ENCODE measurements at regions not wholly inside any gene's neighbourhood (a gene's known extent, or its start where the extent isn't known, plus 50 kb on each side); places are given as distances from the start of the nearest gene placed in this dataset.
"Not testable (repeated sequence)": the region's sequence is repeated elsewhere in the genome, so short reads cannot be mapped to it uniquely, and the experiment has no call there.

DNA sequence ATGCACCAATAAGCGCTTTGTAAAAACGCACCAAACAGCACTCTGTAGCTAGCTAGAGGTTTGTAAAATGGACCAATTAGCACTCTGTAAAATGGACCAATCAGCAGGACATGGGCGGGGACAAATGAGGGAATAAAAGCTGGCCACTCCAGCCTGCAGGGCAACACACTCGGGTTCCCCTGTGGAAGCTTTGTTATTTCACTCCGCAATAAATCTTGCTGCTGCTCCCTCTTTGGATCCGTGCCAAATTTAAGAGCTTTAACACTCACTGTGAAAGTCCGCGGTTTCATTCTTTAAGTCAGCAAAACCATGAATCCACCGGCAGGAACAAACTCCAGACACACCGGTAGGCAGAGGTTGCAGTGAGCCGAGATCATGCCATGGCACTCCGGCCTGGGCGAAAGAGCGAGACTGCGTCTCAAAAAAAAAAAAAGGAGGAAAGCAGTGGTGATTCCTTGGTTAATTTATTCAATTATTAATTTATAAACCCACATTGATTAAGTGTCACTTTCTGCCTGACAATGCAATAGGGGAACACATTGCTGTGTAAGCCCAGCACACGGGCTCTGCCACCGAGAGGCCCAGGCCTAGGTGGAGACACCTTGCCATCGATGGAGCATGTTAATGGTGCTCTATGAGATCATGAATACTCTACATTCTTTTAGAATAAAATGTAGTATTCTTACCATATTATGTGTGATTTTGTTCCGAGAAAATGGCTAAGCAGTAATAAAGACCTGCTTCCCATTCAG lies 687.6 kb upstream of the HS6ST1 start:
- no peak for DNase-seq

GRCh38 chr2:129006901-129007300 lies 688.2 kb upstream of the HS6ST1 start:
- DNase-seq = no peak

DNA sequence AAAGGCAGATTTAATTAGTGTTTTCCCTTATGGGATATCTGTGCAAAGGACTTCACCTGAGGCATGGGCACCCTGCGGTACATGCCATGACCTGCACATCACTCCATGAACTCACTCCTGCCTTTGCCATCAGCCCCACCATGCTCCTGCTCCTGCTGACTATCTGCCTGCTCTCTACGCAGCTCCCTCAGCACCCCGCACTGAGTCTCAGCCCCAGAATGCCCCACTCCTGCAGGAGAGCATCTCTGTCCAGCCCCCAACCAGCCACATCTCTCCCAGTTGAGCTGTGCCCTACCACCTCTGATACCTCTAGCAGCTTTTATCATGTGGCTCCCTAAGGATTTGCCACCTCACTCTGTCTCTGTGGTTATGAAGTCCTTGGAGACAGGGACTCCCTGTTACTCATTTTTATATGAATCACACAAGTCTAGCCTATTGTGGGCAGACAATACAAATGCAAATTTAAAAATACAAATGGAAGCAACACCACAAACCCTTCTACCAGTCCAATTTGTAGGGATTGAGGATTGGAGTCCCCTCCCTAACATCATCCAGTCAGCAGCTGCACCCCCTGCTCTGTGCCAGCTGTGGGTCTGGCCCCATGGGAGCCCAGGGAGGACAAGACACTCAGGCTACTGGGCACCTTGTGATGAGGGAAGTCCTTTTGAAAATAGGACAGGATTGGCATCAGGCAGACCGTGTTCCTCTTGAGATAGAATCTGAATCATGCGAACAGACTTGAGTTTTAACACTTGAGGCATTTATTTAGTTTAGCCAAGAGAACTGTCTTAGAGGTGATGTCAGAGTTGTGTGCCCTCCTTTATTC lies 689.6 kb upstream of the HS6ST1 start:
- DNase-seq = no peak

DNA sequence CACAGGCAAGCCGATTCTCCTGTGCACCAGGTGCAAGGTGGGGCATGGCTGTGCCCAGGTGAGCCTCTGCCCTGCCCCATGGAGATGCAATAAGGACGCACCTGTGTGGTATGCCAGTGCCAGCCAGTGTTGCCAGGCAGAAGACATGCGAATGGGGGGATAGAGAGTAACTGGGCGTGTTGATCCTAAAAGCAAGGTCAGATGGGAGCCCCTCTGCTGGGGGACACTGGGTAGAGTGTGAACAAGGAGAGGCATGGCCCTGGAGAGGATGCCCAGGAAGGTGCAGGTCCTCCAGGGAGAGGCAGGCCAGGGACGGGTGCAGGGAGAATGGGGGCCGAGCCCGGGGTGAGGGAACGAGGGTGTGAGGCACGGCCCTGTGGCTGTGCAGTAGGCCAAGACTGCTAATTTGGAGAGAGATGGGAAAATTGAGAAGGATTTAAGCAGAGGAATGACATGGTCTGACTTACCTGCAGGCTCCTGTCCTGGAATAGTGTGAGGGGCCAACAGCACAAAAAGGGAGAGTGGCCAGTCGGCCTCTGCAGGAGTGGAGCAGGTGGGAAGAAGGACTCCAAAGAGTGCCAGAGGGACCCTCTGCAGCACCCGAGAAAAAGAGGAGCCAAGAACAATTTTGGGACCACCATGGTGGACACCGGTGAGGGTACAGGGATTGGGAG lies 690.4 kb upstream of the HS6ST1 start:
- no peak for DNase-seq

DNA sequence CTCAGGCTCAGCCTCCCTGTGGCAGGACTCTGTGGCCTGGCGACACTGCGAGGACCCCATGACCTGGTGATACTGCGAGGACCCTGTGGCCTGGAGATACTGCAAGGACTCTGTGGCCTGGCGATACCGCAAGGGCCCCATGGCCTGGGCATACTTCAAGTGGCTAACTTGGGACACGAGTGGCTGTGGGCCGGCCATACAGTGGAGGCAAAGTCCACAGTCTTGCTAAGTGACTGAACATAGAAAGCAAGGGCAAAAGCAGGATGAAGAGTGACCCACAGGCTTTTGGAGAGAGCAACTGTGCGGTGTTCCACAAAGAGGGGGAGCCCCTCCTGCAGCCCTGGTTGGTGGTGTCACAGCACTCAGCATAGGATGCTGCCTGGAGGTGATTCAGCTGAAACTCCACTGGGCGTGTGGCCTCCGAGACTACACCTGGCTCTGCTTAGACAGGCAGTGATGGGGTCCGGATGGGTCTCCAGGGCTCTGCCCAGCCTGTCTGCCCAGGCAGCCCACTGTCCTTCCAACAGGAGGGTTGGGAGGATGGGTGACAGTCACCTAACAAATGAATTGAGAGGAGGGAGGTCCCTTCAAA lies 691.0 kb upstream of the HS6ST1 start:
- no peak for DNase-seq

DNA sequence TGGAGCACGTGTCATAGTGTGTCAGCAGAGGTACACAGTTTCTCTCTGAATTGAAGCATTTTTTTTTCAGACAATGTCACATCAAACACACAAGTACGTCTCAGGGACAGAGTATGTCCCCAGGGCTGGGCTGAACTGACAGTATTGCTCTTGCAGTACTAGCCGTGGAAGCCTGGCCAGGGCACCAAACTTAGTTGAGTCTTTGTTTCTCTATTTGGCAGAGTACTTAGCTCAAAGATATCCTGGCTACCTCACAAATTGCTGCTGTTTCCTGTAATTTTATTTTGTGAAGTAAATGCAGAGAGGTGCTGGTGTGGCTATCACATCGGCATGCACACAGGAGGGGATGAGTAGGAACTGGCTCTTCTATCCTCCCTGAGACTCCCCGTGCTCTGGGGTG lies 691.6 kb upstream of the HS6ST1 start:
- no peak for DNase-seq

DNA sequence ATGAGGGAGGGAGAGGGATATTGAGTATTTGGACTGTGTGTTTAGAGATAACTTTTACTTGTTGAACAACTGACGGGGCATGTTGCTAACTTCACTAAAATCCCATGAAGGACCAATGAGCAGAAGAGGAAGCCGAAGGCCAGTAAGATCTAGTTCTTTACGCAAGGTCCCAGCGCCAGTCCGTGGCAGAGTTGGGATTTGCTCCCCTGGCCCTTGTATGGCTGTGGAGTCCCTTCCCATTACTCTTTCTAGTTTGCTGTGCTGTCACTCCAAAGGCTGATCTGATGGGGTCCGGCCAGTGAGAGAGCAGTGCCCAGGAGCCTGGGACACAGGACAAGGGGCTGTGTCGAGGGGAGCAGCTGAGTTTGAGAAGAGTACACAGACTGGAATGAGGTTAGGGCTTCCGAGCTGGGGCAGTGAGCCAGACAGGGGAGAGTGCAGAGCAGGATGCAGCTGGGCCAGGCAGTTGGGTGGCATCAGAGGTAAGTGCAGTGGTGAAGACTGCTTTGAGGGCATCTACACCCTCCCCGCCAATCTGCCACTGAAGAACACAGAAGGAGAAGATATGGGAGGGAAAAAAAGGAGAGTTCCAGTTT lies 692.9 kb upstream of the HS6ST1 start:
- no peak for DNase-seq

DNA sequence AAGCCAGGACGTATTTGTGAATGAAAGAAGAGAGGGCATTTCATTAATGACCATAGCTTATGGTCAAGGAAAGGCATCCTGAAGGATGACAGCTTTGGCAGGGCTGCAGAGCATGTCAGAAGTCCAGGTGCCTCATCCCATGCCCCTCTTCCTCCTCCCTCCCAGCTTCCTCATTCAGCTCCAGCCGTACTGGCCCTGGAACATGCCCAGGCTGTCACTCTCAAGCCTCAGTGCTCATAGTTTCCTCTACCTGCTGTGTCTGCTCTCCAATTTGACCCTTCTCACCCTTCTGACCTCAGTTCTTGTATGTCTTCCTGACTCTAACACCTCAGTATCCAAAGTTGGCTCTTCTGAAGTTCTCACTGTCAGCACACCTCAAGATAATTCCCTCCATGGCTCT lies 695.8 kb upstream of the HS6ST1 start:
- DNase-seq = no peak

- DNase-seq = no peak
Measured at GRCh38 chr2:129015397-129016285, 697.0 kb upstream of the HS6ST1 start.

DNA sequence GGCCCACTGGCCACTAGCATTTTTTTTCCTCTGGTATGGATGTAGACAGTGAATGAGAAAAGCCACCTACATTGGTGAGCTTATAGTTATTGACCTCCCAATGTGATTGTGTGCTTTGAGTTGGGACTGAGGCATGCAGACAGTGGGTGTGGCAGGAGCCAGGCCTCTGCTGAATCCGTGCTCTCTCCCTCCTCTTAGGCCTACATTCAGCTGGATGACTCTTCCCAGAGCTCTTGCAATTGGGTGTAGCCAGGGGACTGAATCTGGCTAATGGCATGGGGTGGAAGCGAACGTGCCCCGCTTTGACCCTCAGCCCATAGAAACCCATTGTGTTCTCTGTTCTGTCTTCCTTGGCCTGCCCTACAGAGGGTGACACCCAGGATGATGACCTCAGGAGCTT lies 698.3 kb upstream of the HS6ST1 start:
- no peak for DNase-seq

DNA sequence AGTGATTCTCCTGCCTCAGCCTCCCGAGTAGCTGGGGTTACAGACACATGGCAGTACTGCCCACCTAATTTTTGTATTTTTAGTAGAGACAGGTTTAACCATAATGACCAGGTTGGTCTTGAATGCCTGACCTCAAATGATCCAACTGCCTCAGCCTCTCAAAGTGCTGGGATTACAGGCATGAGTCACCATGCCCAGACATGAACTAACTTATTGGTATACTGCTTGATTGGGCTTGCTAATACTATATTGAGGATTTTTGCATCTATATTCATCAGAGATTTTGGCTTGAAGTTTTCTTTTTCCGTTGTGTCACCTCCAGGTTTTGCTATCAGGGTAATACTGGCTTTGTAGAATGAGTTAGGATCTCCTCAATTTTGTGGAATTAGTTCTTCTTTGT lies 706.1 kb upstream of the HS6ST1 start:
- no peak for DNase-seq

- DNase-seq = no peak
Measured at GRCh38 chr2:129035992-129036391, 717.3 kb upstream of the HS6ST1 start.

- not testable (repeated sequence) for DNase-seq
Measured at GRCh38 chr2:129043677-129044076, 725.0 kb upstream of the HS6ST1 start.

GRCh38 chr2:129046475-129046874 lies 727.8 kb upstream of the HS6ST1 start:
- not testable (repeated sequence) for DNase-seq

DNA sequence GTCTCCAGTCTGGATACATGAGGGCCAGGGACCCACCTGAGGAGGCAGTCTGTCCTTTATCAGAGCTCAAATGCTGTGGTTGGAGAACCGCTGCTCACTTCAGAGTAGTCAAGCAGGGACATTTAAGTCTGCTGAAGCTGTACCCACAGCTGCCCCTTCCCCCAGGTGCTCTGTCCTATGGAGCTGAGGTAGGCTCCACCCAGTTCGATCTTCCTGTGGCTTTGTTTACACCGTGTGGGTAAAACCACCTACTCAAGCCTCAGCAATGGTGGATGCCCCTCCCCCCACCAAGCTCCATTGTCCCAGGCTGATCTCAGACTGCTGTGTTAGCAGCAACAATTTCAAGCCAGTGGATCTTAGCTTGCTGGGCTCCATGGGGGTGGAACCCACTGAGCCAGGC lies 731.4 kb upstream of the HS6ST1 start:
- no peak for DNase-seq

DNA sequence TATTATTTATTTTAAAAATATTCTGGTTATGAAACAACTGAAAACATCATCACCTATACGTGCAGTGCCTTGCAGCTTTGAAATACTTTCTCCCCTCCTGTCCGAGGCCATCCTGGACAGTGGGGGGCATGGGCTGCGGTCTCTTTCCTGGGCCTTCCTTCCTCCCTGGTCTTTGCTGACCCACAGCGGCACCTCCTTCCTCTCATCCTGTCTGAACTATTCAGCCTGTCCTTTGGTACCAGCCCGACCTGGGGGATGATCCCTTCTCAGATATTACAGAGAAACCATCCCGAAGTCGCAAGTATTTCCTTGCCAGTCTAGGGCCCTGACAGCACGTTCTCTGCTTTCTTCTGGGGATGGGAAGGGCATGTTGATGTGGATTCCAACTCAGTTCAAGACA lies 736.6 kb upstream of the HS6ST1 start:
- no peak for DNase-seq

GRCh38 chr2:129055824-129056223 lies 737.2 kb upstream of the HS6ST1 start:
- DNase-seq = no peak

DNA sequence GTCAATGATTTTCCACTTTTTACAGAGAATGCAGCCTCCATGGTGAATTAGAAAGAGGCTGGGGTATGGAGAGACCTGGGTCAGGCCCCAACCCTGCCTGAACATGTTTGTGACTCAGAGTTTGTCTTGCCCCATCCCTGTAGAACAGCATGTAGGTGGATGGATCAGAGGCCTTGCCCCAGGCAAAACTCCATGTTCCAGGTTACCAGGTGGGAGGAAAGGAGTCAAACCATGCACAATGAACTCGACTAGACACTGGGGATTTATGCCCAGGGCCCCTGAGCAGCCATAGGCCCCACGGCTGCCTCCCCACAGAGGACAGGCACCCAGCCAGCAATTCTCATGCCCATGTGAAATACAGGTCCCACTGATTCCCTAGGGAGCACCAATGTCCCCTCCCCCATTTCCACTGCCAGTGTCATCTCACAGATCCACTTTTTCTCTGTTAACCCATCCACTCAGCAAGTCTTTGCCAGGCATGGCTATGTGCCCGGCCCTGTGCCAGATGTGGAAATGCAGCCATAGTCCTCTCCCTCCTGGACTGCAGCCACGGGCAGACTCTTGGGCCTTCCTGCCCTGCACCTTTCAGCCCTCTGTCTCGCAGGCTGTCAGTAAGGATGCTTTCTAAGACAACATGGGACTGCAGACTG lies 737.8 kb upstream of the HS6ST1 start:
- DNase-seq = no peak

- no peak for DNase-seq
Measured at GRCh38 chr2:129056959-129057317, 738.3 kb upstream of the HS6ST1 start.

DNA sequence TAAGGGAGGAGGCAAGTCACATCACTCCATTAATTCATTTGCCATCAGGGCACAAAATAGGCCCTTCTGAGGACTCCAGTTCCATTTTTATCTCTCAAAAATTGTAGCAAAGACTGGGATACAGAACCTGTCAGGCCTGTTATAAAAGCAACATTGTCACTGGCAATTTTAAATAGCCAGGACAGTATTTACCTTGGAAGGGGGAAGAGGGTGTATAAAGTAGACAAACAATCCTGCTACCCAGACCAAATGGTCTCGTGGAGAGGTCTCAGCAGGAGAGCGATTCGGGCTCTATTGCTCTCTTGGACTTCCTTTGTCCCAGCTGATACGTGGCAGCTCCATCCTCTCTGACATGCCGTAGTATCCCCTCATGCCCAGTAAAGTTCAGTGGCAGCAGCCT lies 740.3 kb upstream of the HS6ST1 start:
- no peak for DNase-seq

- DNase-seq = no peak
Measured at GRCh38 chr2:129059476-129059875, 740.8 kb upstream of the HS6ST1 start.

Data from EL (cell line).